ENCODE measurements at regions not wholly inside any gene's neighbourhood (a gene's known extent, or its start where the extent isn't known, plus 50 kb on each side); places are given as distances from the start of the nearest gene placed in this dataset.

DNA sequence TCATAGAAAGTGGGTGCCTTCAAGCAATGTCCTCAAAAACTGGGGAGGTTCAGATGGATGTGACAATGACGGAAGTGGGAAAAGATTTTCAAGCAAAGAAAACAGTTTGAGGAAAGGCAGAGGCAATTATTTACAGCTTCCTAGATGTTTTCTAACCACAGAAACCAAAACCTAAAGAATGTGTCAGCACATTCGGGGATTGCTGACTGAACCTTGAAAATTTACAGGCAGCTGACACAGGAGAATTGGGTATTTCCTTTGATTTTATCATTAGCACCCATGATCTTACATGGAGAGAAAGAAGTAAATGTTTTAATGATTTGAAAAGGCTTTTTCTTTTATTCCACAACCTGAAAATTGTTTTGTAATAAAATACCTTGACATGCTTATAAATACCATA, 369.0 kb downstream of the ACTL7B start:
- no peak for TF ChIP-seq EZH2phosphoT487 (IDR thresholded peaks at IDR 0.05; ENCODE audit: borderline replicate concordance)
- TF ChIP-seq JUND (IDR thresholded peaks at IDR 0.05): no peak
- TF ChIP-seq, protein P1, sequence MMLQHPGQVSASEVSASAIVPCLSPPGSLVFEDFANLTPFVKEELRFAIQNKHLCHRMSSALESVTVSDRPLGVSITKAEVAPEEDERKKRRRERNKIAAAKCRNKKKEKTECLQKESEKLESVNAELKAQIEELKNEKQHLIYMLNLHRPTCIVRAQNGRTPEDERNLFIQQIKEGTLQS (IDR thresholded peaks at IDR 0.05): no peak
- TF ChIP-seq SP1 (IDR thresholded peaks at IDR 0.05; ENCODE audit: low read depth): no peak
- no peak for TF ChIP-seq ZFX (IDR thresholded peaks at IDR 0.05)
- TF ChIP-seq EZH2 (IDR thresholded peaks at IDR 0.05): no peak
- no peak for TF ChIP-seq RAD21 (IDR thresholded peaks at IDR 0.05; ENCODE audit: low read depth)
- TF ChIP-seq, protein P2, sequence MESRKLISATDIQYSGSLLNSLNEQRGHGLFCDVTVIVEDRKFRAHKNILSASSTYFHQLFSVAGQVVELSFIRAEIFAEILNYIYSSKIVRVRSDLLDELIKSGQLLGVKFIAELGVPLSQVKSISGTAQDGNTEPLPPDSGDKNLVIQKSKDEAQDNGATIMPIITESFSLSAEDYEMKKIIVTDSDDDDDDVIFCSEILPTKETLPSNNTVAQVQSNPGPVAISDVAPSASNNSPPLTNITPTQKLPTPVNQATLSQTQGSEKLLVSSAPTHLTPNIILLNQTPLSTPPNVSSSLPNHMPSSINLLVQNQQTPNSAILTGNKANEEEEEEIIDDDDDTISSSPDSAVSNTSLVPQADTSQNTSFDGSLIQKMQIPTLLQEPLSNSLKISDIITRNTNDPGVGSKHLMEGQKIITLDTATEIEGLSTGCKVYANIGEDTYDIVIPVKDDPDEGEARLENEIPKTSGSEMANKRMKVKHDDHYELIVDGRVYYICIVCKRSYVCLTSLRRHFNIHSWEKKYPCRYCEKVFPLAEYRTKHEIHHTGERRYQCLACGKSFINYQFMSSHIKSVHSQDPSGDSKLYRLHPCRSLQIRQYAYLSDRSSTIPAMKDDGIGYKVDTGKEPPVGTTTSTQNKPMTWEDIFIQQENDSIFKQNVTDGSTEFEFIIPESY (IDR thresholded peaks at IDR 0.05; ENCODE audit: extremely low read depth, insufficient replicate concordance, low read length): no peak
- no peak for TF ChIP-seq ZNF274 (IDR thresholded peaks at IDR 0.05; ENCODE audit: low read depth, low read length)
- Histone ChIP-seq H3K36me3 (ENCODE audit: control insufficient read depth in 1 of 2, insufficient read depth in 2 of 2, low read length in 2 of 2) (no peaks in the 10 kb centered on the region), H3K9me3 (ENCODE audit: control insufficient read depth in 1 of 2, insufficient read depth in 1 of 2, low read depth in 1 of 2, low read length in 2 of 2) (no peaks in the 10 kb centered on the region), H3K4me2 (ENCODE audit: low read length) (no peak overlapping the region), H3K4me3 (replicated peaks in 1 of 2; ENCODE audit: low read depth in 1 of 2, low read length in 2 of 2) (no peak overlapping the region), H3K27ac (ENCODE audit: low read depth, low read length) (no peak overlapping the region), H4K20me1 (ENCODE audit: insufficient read depth) (no peaks in the 10 kb centered on the region), H3K4me1 (ENCODE audit: control insufficient read depth in 1 of 2, insufficient read depth in 2 of 2, low read length in 2 of 2) (no peaks in the 10 kb centered on the region), H2AFZ (ENCODE audit: low read depth, low read length, poor library complexity, severe bottlenecking) (no peak overlapping the region), H3K9me2 (ENCODE audit: insufficient read depth) (no peaks in the 10 kb centered on the region), H3K79me2 (ENCODE audit: insufficient read depth, low read length) (no peaks in the 10 kb centered on the region), H3K27me3 (ENCODE audit: insufficient read depth, low read length) (no peaks in the 10 kb centered on the region), H3K9ac (ENCODE audit: low read length) (no peak overlapping the region)
- ChIA-PET CTCF (no interaction called here), RAD21 (ENCODE audit: low non-redundant PET in 1 of 2, low total read pairs in 2 of 2, uncharacterized antibody in 2 of 2, unreplicated experiment in 2 of 2) (no interaction called here), POLR2A (no interaction called here)
- intact Hi-C loops (cut with micrococcal nuclease): no loop called here
- DNase-seq (ENCODE audit: low read depth, low spot score): no peak
- no TSS peak for BruUV-seq (replicated peaks)
- no peak for ATAC-seq

DNA sequence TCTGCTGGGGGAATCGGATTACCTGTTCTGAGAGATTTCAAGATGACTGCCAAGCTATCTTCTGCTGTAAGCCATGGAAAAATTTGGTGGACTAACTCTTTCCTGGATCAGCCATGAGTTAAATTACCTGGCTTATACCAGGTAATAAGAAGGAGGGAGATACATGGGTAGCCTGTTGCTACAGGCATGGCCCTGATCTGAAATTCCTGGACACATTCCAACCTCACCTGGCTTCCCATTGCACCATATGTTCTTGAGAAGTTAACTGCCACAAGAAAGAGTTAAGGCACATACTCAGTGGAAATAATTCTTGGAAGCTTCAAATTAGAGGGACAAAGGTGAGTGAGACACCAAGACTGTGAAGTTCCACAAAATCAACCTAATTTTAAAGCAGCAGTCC, 371.3 kb downstream of the ACTL7B start:
- Histone ChIP-seq H3K4me3 (replicated peaks in 1 of 2; ENCODE audit: low read depth in 1 of 2, low read length in 2 of 2) (no peak overlapping the region), H3K27ac (ENCODE audit: low read depth, low read length) (no peak overlapping the region), H3K9ac (ENCODE audit: low read length) (no peak overlapping the region), H3K27me3 (ENCODE audit: insufficient read depth, low read length) (no peaks in the 10 kb centered on the region), H2AFZ (ENCODE audit: low read depth, low read length, poor library complexity, severe bottlenecking) (no peak overlapping the region), H4K20me1 (ENCODE audit: insufficient read depth) (no peaks in the 10 kb centered on the region), H3K36me3 (ENCODE audit: control insufficient read depth in 1 of 2, insufficient read depth in 2 of 2, low read length in 2 of 2) (no peaks in the 10 kb centered on the region), H3K9me2 (ENCODE audit: insufficient read depth) (no peaks in the 10 kb centered on the region), H3K4me1 (ENCODE audit: control insufficient read depth in 1 of 2, insufficient read depth in 2 of 2, low read length in 2 of 2) (no peaks in the 10 kb centered on the region), H3K4me2 (ENCODE audit: low read length) (no peak overlapping the region), H3K79me2 (ENCODE audit: insufficient read depth, low read length) (no peaks in the 10 kb centered on the region), H3K9me3 (ENCODE audit: control insufficient read depth in 1 of 2, insufficient read depth in 1 of 2, low read depth in 1 of 2, low read length in 2 of 2) (no peaks in the 10 kb centered on the region)
- intact Hi-C loops (cut with micrococcal nuclease): no loop called here
- ChIA-PET RAD21 (ENCODE audit: low non-redundant PET in 1 of 2, low total read pairs in 2 of 2, uncharacterized antibody in 2 of 2, unreplicated experiment in 2 of 2) (no interaction called here), POLR2A (no interaction called here), CTCF (no interaction called here)
- DNase-seq (ENCODE audit: low read depth, low spot score) (no peak), ATAC-seq (no peak)
- no peak for TF ChIP-seq EZH2 (IDR thresholded peaks at IDR 0.05)
- TF ChIP-seq, protein P3, sequence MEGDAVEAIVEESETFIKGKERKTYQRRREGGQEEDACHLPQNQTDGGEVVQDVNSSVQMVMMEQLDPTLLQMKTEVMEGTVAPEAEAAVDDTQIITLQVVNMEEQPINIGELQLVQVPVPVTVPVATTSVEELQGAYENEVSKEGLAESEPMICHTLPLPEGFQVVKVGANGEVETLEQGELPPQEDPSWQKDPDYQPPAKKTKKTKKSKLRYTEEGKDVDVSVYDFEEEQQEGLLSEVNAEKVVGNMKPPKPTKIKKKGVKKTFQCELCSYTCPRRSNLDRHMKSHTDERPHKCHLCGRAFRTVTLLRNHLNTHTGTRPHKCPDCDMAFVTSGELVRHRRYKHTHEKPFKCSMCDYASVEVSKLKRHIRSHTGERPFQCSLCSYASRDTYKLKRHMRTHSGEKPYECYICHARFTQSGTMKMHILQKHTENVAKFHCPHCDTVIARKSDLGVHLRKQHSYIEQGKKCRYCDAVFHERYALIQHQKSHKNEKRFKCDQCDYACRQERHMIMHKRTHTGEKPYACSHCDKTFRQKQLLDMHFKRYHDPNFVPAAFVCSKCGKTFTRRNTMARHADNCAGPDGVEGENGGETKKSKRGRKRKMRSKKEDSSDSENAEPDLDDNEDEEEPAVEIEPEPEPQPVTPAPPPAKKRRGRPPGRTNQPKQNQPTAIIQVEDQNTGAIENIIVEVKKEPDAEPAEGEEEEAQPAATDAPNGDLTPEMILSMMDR (IDR thresholded peaks at IDR 0.05 in 2 of 3, conservative IDR thresholded peaks at IDR 0.05 in 1 of 3; ENCODE audit: borderline replicate concordance in 1 of 3, insufficient read depth in 1 of 3, low read depth in 2 of 3, low read length in 2 of 3): no peak
- TF ChIP-seq, protein P2 (IDR thresholded peaks at IDR 0.05; ENCODE audit: extremely low read depth, insufficient replicate concordance, low read length): no peak
- no peak for TF ChIP-seq FOSL1 (IDR thresholded peaks at IDR 0.05; ENCODE audit: low read depth)
- no peak for TF ChIP-seq TCF7L2 (IDR thresholded peaks at IDR 0.05; ENCODE audit: borderline replicate concordance, extremely low read depth, insufficient read depth, insufficient read length)
- no peak for TF ChIP-seq ELF1 (IDR thresholded peaks at IDR 0.05; ENCODE audit: borderline replicate concordance, low read depth)
- TF ChIP-seq RAD21 (IDR thresholded peaks at IDR 0.05; ENCODE audit: low read depth): no peak
- no peak for TF ChIP-seq CBX3 (IDR thresholded peaks at IDR 0.05; ENCODE audit: low read depth)
- no TSS peak for BruUV-seq (replicated peaks)

Data from HCT116 (cell line).